Stomach (tissue), 8 donors: ENCODE measurements at regions not wholly inside any gene's neighbourhood (a gene's known extent, or its start where the extent isn't known, plus 50 kb on each side); places are given as distances from the start of the nearest gene placed in this dataset.

ENCODE experiments used
- DNase-seq, 2 donors: peaks; one replicate each; pipeline versions ENCODE4 v3.0.0 to v3.0.0-alpha.2; 2013 to 2019
- H3K27ac ChIP-seq, 5 donors: fragments of 200-600 bp in 4 of 5; sonication (generic) in 4 of 5; one replicate each; pipeline ENCODE4 v1.5.1; 2013 to 2019; ENCODE audit warnings: mild to moderate bottlenecking in 1 of 5, moderate library complexity in 1 of 5
- H3K27me3 ChIP-seq, 3 donors: fragments of 200-600 bp; sonication (generic); one replicate each; pipeline ENCODE4 v1.5.1; 2017 to 2019; ENCODE audit warnings: mixed run types in 1 of 3
- H3K36me3 ChIP-seq, 4 donors: fragments of 200-600 bp; sonication (generic); 1 replicate in 3 of 4; 2 replicates in 1 of 4; pipeline ENCODE4 v1.5.1; 2016 to 2019
- H3K4me1 ChIP-seq, 4 donors: fragments of 200-600 bp; sonication (generic); one replicate each; pipeline ENCODE4 v1.5.1; 2016 to 2019
- H3K4me3 ChIP-seq, 4 donors: fragments of 200-600 bp; sonication (generic) in 3 of 4; one replicate each; pipeline ENCODE4 v1.5.1; 2016 to 2019; ENCODE audit warnings: mild to moderate bottlenecking in 1 of 4
- H3K9me3 ChIP-seq, 4 donors: fragments of 200-600 bp; sonication (generic); one replicate each; pipeline ENCODE4 v1.5.1; 2016 to 2019
- CTCF ChIP-seq, 7 experiments: fragments of 450-650 bp in 4 of 7; fragments of 200-600 bp in 3 of 7; sonication (generic) in 3 of 7; IDR thresholded peaks; one replicate each; pipeline ENCODE4 v1.5.1; 2016 to 2019; ENCODE audit warnings: antibody characterized with exemption in 7 of 7, control low read depth in 2 of 7, mild to moderate bottlenecking in 1 of 7
- EP300 ChIP-seq: sonication (generic); formaldehyde crosslinking; IDR thresholded peaks from one replicate; pipeline ENCODE4 v1.6.1; 2017; ENCODE audit warnings: antibody characterized with exemption
- POLR2A ChIP-seq, 4 donors: fragments of 450-650 bp; IDR thresholded peaks; one replicate each; pipeline ENCODE4 v1.6.1; 2016; ENCODE audit warnings: antibody characterized with exemption in 4 of 4, control low read depth in 2 of 4, mild to moderate bottlenecking in 1 of 4, moderate library complexity in 1 of 4
- POLR2AphosphoS5 ChIP-seq, 3 donors: sonication (generic); formaldehyde crosslinking; IDR thresholded peaks; one replicate each; pipeline ENCODE4 v1.6.1; 2016; ENCODE audit warnings: antibody characterized with exemption in 3 of 3
- WGBS, 5 donors: extraction: QIAGEN DNeasy Blood & Tissue Kit in 3 of 5; methylation state at CpG; one replicate each; pipeline versions ENCODE4 v1.1.5 to v1.1.7; 2013 to 2018; 5-methylcytosine and 5-hydroxymethylcytosine counted together
- intact Hi-C: fragments of 100-400 bp; cut with DNase I; formaldehyde crosslinking; loops from one replicate; pipeline ENCODE4 v1.15.1; 2023; ENCODE audit warnings: low total_unique reads
- donor health status: healthy with polysubstance abuse.
- donor health status: Bipolar disorder and iron deficiency.
- donor health status: healthy.

DNA sequence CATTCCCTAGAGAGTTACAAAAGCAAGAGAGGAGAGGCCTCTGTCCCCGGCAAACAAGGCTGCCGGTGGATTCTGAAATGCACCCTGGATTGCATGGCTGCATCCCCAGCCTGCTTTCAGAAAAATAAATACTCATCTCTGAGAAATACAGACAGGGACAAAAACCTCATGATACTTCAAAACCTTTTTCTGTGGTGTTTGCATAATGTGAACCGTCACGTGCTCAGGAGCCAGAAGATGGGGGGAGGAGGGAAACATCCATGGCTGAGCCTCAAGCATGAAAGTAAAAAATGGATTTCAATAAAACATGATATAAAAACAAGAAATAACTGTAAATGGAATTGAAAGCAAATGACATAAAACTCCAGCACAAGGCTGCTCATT is 198.5 kb upstream of the NCAM1 start:
- DNase-seq = no peak
- intact Hi-C loops = no loop called here
- no peak overlapping the region for H3K4me3 ChIP-seq
- peaks cover 0 to 3% (median 0%) of the 10 kb centered on the region in 4 donors for H3K4me1 ChIP-seq
- H3K27me3 ChIP-seq = no peaks in the 10 kb centered on the region
- H3K27ac ChIP-seq = no peak overlapping the region
- WGBS, 5 donors = 48 to 61% (median 56%) methylated on average over 4 of the region's 4 CpGs
- no peak for TF ChIP-seq POLR2A (IDR thresholded peaks at IDR 0.05)
- no peak for TF ChIP-seq EP300
- TF ChIP-seq POLR2AphosphoS5 (IDR thresholded peaks at IDR 0.05) = no peak
- no peak for TF ChIP-seq CTCF (IDR thresholded peaks at IDR 0.05)
- H3K9me3 ChIP-seq = no peaks in the 10 kb centered on the region
- H3K36me3 ChIP-seq = no peaks in the 10 kb centered on the region

DNA sequence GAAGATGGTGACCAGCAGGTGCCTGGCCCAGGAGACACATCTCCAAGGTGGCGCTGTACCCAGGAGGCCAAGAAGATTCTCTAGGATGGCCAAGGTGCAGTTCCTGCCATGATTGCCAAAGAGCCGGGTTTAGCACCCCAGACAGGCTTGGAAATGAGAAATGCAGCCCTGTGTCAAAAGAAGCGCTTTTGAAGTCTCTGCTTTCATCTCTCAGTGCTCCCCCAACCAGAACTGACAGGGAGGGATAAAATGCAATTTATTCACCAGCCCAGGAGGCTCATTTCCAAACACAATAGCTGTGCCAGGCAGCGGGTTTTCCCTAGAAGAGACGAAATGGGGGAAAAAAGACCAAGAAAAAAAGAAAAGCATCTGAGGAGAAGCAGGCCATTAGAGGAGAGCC is 195.9 kb upstream of the NCAM1 start:
- Histone ChIP-seq H3K36me3 (no peaks in the 10 kb centered on the region), H3K4me3 (no peak overlapping the region), H3K9me3 (no peaks in the 10 kb centered on the region), H3K27me3 (no peaks in the 10 kb centered on the region), H3K27ac (no peak overlapping the region), H3K4me1 (peaks cover 0 to 3% (median 0%) of the 10 kb centered on the region in 4 donors)
- DNase-seq = no peak
- intact Hi-C loops = no loop called here
- WGBS, 5 donors = 88 to 98% (median 91%) methylated on average over 4 to 5 of the region's 5 CpGs
- TF ChIP-seq POLR2A (IDR thresholded peaks at IDR 0.05) = no peak
- no peak for TF ChIP-seq CTCF (IDR thresholded peaks at IDR 0.05)
- no peak for TF ChIP-seq EP300
- no peak for TF ChIP-seq POLR2AphosphoS5 (IDR thresholded peaks at IDR 0.05)

DNA sequence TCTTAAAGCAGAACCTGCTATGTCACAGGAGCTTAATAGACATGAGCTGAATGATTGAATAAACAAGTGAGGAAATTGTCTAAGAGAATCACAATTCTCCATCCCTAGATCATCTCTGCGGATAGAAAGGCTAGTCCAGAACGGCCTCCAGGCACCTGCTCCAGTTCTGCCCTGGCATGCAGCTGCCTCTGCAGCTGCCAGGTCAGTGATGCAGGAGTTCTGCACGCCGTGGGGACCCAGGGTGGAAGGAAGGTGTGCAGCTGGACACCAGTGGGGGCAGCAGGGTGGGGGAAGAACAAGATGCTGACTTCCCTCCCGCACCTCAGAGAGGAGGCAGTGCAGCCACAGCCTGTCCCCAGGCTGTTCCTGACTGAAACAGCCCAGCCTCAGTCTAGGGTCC is 192.1 kb upstream of the NCAM1 start:
- Histone ChIP-seq H3K4me3 (no peak overlapping the region), H3K27ac (no peak overlapping the region), H3K9me3 (no peaks in the 10 kb centered on the region), H3K36me3 (no peaks in the 10 kb centered on the region), H3K27me3 (peaks cover 0 to 7% (median 0%) of the 10 kb centered on the region in 3 donors), H3K4me1 (no peaks in the 10 kb centered on the region)
- intact Hi-C loops = no loop called here
- WGBS, 5 donors = 64 to 83% (median 70%) methylated on average over 5 of the region's 5 CpGs
- DNase-seq = no peak
- no peak for TF ChIP-seq POLR2AphosphoS5 (IDR thresholded peaks at IDR 0.05)
- no peak for TF ChIP-seq CTCF (IDR thresholded peaks at IDR 0.05)
- no peak for TF ChIP-seq POLR2A (IDR thresholded peaks at IDR 0.05)
- TF ChIP-seq EP300 = no peak

DNA sequence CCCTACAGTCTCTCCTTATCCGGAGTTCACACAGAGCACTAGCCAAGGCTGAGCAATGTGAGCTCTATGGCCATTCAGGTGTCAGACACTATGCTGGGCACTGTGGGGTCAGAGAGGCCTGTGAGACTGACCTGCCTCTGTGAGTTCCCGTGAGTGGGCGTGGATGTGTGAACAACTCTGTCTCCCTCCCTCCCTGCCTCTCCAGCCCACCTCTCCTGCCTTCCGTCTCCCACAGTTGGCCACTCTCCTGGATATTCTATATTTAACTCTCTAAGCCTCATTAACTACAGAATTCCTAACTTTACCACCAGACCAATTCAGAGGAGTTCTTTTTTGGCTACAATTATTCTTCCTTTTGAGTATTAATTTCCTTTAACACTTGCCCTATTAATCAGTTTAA is 191.6 kb upstream of the NCAM1 start:
- Histone ChIP-seq H3K4me1 (no peaks in the 10 kb centered on the region), H3K27me3 (peaks cover 0 to 11% (median 0%) of the 10 kb centered on the region in 3 donors), H3K9me3 (no peaks in the 10 kb centered on the region), H3K36me3 (no peaks in the 10 kb centered on the region), H3K27ac (no peak overlapping the region), H3K4me3 (no peak overlapping the region)
- no peak for DNase-seq
- TF ChIP-seq EP300 (no peak), POLR2AphosphoS5 (IDR thresholded peaks at IDR 0.05) (no peak), POLR2A (IDR thresholded peaks at IDR 0.05) (no peak)
- intact Hi-C loops = no loop called here
- 76 to 89% (median 82%) methylated on average over 4 of the region's 4 CpGs for WGBS, 5 donors

DNA sequence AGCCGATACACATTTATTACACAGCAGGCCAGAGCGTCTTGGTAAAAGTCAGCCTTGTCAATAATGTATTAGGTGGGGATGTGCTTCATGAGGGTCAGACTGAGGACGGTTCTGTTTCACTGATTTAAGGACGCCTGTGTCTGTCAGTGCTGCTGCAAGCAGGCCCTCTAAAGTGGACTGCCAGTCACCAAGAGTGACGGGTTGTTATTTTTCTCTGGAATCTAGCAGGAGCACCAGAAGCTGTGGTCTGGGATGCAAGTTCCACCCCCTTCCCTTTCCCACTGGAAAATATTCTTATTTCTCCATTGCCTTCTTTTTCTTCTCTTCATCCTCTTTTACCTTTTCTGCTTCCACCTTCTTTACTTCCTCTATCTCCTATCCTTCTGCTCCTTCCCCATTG is 191.2 kb upstream of the NCAM1 start:
- Histone ChIP-seq H3K9me3 (no peaks in the 10 kb centered on the region), H3K27me3 (peaks cover 0 to 13% (median 0%) of the 10 kb centered on the region in 3 donors), H3K36me3 (no peaks in the 10 kb centered on the region), H3K4me3 (no peak overlapping the region), H3K4me1 (no peaks in the 10 kb centered on the region), H3K27ac (no peak overlapping the region)
- WGBS, 5 donors = 76 to 86% (median 83%) methylated on average over 5 of the region's 5 CpGs
- intact Hi-C loops = no loop called here
- TF ChIP-seq POLR2A (IDR thresholded peaks at IDR 0.05) (no peak), POLR2AphosphoS5 (IDR thresholded peaks at IDR 0.05) (no peak), EP300 (no peak), CTCF (IDR thresholded peaks at IDR 0.05) (no peak)
- no peak for DNase-seq
